GM12878 (cell line): ENCODE measurements at regions not wholly inside any gene's neighbourhood (a gene's known extent, or its start where the extent isn't known, plus 50 kb on each side); places are given as distances from the start of the nearest gene placed in this dataset.

Source experiments
- ATAC-seq: fragments of 200-7000 bp; cut with Tn5 transposase; 3 replicates; pipeline ENCODE4 v1.9.1; 2020; ENCODE audit warnings: mild to moderate bottlenecking, moderate library complexity
- BruUV-seq: library from RNA; stranded (reverse); fragments of 400-500 nt; replicated peaks from 2 replicates; lab custom pipeline; 2021; lab: Mats Ljungman, UMichigan
- CTCF ChIA-PET: fragments of 300-600 bp; sonication (Branson Sonifier 250); formaldehyde crosslinking; extraction: SDS; loops from one replicate; lab custom pipeline; 2021; ENCODE audit warnings: inconsistent platforms; lab: Yijun Ruan, JAX
- POLR2A ChIA-PET: fragments of 350-600 bp; formaldehyde crosslinking; extraction: SDS; loops from one replicate; lab custom pipeline; 2021; ENCODE audit warnings: inconsistent platforms; lab: Charles Lee
- RAD21 ChIA-PET: fragments of 300-600 bp; sonication (Branson Sonifier 250); formaldehyde crosslinking; loops from one replicate; lab custom pipeline; 2023; ENCODE audit warnings: antibody characterized with exemption; ENCODE audit not compliant: unreplicated experiment; lab: Charles Lee
- SMC1A ChIA-PET: fragments of 300-600 bp; sonication (Branson Sonifier 250); formaldehyde crosslinking; loops from one replicate; lab custom pipeline; 2023; ENCODE audit not compliant: unreplicated experiment, uncharacterized antibody; lab: Charles Lee
- DNase-seq: peaks from one replicate; pipeline ENCODE4 v3.0.0-alpha.2; 2011; ENCODE audit warnings: low read depth, low spot score
- FAIRE-seq: peaks from 3 replicates; lab custom pipeline; 2011; peaks lifted over from hg19 to GRCh38; lab: Jason Lieb, UNC
- H2AFZ ChIP-seq: 2 replicates; pipeline ENCODE4 v1.6.0; 2011; ENCODE audit warnings: low read depth, low read length, control low read depth; ENCODE audit not compliant: control insufficient read depth
- H3K27ac ChIP-seq: 2 replicates; pipeline ENCODE4 v1.5.1; 2011; ENCODE audit warnings: control low read depth; ENCODE audit not compliant: control insufficient read depth, insufficient read depth
- H3K27me3 ChIP-seq, 2 experiments: replicated peaks in 1 of 2; 2 replicates each; pipeline versions ENCODE4 v1.6.0 to v1.6.1; 2011; ENCODE audit warnings: low read length in 1 of 2; ENCODE audit not compliant: control insufficient read depth in 2 of 2, insufficient read depth in 2 of 2
- H3K36me3 ChIP-seq, 2 experiments: 2 replicates each; pipeline ENCODE4 v1.5.1; 2011; ENCODE audit warnings: low read length in 1 of 2; ENCODE audit not compliant: control insufficient read depth in 2 of 2, insufficient read depth in 2 of 2
- H3K4me1 ChIP-seq: 2 replicates; pipeline ENCODE4 v1.6.1; 2011; ENCODE audit warnings: mild to moderate bottlenecking, low read length, moderate library complexity, mixed read lengths; ENCODE audit not compliant: control insufficient read depth, insufficient read depth
- H3K4me2 ChIP-seq: 2 replicates; pipeline ENCODE4 v1.6.0; 2011; ENCODE audit warnings: control low read depth; ENCODE audit not compliant: control insufficient read depth, insufficient read depth
- H3K4me3 ChIP-seq: fragments of 200-600 bp; sonication (generic); 2 replicates; pipeline ENCODE4 v1.5.1; 2016
- H3K79me2 ChIP-seq: 2 replicates; pipeline ENCODE4 v1.6.0; 2011; ENCODE audit warnings: low read length; ENCODE audit not compliant: control insufficient read depth, insufficient read depth
- H3K9ac ChIP-seq: 2 replicates; pipeline ENCODE4 v1.8.0; 2011; ENCODE audit warnings: low read length, control low read depth, mixed read lengths; ENCODE audit not compliant: control insufficient read depth, insufficient read depth
- H3K9me3 ChIP-seq: replicated peaks from 3 replicates; pipeline ENCODE4 v1.5.1; 2011; ENCODE audit warnings: mild to moderate bottlenecking, low read length; ENCODE audit not compliant: control insufficient read depth, insufficient read depth
- H4K20me1 ChIP-seq: 2 replicates; pipeline ENCODE4 v1.6.0; 2011; ENCODE audit not compliant: control insufficient read depth, insufficient read depth
- NBN ChIP-seq: fragments of 450-650 bp; IDR thresholded peaks from 2 replicates; pipeline ENCODE4 v1.6.1; 2016
- ZNF687 ChIP-seq: fragments of 450-650 bp; IDR thresholded peaks from 2 replicates; pipeline ENCODE4 v1.6.1; 2017; ENCODE audit warnings: mild to moderate bottlenecking, moderate library complexity
- ZSCAN29 ChIP-seq: fragments of 450-650 bp; IDR thresholded peaks from 2 replicates; pipeline ENCODE4 v1.6.1; 2017; ENCODE audit warnings: mild to moderate bottlenecking, moderate library complexity
- WGBS: methylation state at CpG from one replicate; pipeline ENCODE4 v1.1.6; 2016; ENCODE audit warnings: low lambda C conversion rate; ENCODE audit not compliant: insufficient replicate concordance, insufficient coverage; ENCODE audit errors: missing lambda C conversion rate; 5-methylcytosine and 5-hydroxymethylcytosine counted together
- in situ Hi-C: fragments of 300-500 bp; cut with MboI; formaldehyde crosslinking; loops from 9 replicates; pipeline ENCODE4 v1.14.3; 2018; ENCODE audit warnings: mixed read lengths
- intact Hi-C: fragments of 100-400 bp; cut with micrococcal nuclease; formaldehyde crosslinking; loops from one replicate; pipeline ENCODE4 v1.14.2; 2022; ENCODE audit not compliant: unreplicated experiment

- Histone ChIP-seq H3K4me3 (no peak overlapping the region), H3K4me2 (no peak overlapping the region), H2AFZ (no peak overlapping the region), H3K27me3 (no peaks in the 10 kb centered on the region), H3K9me3 (peaks cover 6% of the 10 kb centered on the region; the same call in 2 of the 3 replicates), H3K27ac (no peak overlapping the region), H3K79me2 (no peaks in the 10 kb centered on the region), H3K36me3 (no peaks in the 10 kb centered on the region), H3K9ac (no peak overlapping the region), H3K4me1 (peaks cover 11% of the 10 kb centered on the region; the same call in 1 of the 2 replicates), H4K20me1 (no peaks in the 10 kb centered on the region)
- FAIRE-seq: no peak
- ChIA-PET SMC1A (interaction anchor here (0.9 to 9.0 kb wide), 8 partner anchors 8 to 87 kb away, joined by 3 to 230 read pairs (median 27); no protein-coding TSS in a partner anchor), CTCF (interaction anchor here (0.7 to 6.6 kb wide), 9 partner anchors 8 to 117 kb away, joined by 3 to 73 read pairs (median 8); no protein-coding TSS in a partner anchor), POLR2A (interaction anchor here (0.6 to 8.3 kb wide), 10 partner anchors 8 to 487 kb away, joined by 3 to 260 read pairs (median 4); no protein-coding TSS in a partner anchor), RAD21 (interaction anchor here (1.1 to 7.5 kb wide), 7 partner anchors 8 to 90 kb away, joined by 3 to 122 read pairs (median 78); no protein-coding TSS in a partner anchor)
- WGBS: 51% methylated on average over 8 of the region's 8 CpGs
- TF ChIP-seq ZSCAN29 (no peak), ZNF687 (peak; percentile 5; the same call in 1 of the 2 replicates), NBN (0 out of 2 replicates have a peak, but pooled peaks have one; percentile 17)
- in situ Hi-C loops (no loop called here), intact Hi-C loops (no loop called here)
- ATAC-seq: no peak
- no peak for DNase-seq
- no TSS peak for BruUV-seq
Measured at GRCh38 chr1:31511848-31512615, 64.3 kb upstream of the TINAGL1 start.
